ENCODE measurements at regions not wholly inside any gene's neighbourhood (a gene's known extent, or its start where the extent isn't known, plus 50 kb on each side); places are given as distances from the start of the nearest gene placed in this dataset.
"Not testable (repeated sequence)": the region's sequence is repeated elsewhere in the genome, so short reads cannot be mapped to it uniquely, and the experiment has no call there.

- H3K4me3 ChIP-seq (ENCODE audit: low read depth, low read length), result not testable (repeated sequence)
- TF ChIP-seq, protein P1, sequence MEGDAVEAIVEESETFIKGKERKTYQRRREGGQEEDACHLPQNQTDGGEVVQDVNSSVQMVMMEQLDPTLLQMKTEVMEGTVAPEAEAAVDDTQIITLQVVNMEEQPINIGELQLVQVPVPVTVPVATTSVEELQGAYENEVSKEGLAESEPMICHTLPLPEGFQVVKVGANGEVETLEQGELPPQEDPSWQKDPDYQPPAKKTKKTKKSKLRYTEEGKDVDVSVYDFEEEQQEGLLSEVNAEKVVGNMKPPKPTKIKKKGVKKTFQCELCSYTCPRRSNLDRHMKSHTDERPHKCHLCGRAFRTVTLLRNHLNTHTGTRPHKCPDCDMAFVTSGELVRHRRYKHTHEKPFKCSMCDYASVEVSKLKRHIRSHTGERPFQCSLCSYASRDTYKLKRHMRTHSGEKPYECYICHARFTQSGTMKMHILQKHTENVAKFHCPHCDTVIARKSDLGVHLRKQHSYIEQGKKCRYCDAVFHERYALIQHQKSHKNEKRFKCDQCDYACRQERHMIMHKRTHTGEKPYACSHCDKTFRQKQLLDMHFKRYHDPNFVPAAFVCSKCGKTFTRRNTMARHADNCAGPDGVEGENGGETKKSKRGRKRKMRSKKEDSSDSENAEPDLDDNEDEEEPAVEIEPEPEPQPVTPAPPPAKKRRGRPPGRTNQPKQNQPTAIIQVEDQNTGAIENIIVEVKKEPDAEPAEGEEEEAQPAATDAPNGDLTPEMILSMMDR (IDR thresholded peaks at IDR 0.05; ENCODE audit: borderline replicate concordance, insufficient read depth, low read depth, low read length), result peak; percentile 44
Observed at GRCh38 chr3:198167339-198168039, 207.5 kb downstream of the LMLN start.

GRCh38 chr3:198170781-198171180, 210.8 kb downstream of the LMLN start:
- not testable (repeated sequence) for H3K4me3 ChIP-seq (ENCODE audit: low read depth, low read length)

DNA sequence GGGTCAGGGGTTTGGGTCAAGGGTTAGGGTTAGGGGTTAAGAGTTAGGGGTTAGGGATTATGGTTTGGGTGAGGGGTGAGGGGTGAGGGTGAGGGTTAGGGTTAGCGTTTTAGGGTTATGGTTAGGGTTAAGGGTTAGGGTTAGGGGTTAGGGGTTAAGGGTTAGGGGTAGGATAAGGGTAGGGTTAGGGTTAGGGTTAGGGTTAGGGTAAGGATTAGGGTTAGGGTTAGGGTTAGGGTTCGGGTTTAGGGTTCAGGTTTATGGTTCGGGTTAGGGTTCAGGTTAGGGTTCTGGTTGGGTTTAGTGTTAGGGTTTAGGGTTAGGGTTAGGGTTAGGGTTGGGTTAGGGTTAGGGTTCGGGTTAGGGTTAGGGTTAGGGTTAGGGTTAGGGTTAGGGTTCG, 213.1 kb downstream of the LMLN start:
- not testable (repeated sequence) for H3K4me3 ChIP-seq (ENCODE audit: low read depth, low read length)

DNA sequence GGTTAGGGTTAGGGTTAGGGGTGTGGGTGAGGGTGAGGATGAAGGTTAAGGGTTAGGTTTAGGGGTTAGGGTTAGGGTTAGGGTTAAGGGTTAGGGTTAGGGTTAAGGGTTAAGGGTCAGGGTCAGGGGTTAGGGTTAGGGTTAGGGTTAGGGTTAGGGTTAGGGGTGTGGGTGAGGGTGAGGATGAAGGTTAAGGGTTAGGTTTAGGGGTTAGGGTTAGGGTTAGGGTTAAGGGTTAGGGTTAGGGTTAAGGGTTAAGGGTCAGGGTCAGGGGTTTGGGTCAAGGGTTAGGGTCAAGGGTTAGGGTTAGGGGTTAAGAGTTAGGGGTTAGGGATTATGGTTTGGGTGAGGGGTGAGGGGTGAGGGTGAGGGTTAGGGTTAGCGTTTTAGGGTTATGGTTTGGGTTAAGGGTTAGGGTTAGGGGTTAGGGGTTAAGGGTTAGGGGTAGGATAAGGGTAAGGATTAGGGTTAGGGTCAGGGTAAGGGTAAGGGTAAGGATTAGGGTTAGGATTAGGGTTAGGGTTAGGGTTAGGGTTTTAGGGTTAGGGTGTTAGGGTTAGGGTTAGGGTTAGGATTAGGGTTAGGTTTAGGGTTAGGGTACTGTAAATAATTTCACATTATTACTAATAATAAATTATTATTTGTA, 214.0 kb downstream of the LMLN start:
- not testable (repeated sequence) for H3K4me3 ChIP-seq (ENCODE audit: low read depth, low read length)

Measured in GM12875 (cell line).